ENCODE measurements at regions not wholly inside any gene's neighbourhood (a gene's known extent, or its start where the extent isn't known, plus 50 kb on each side); places are given as distances from the start of the nearest gene placed in this dataset.
A peak's percentile ranks its signal among the peaks of the same experiment; 100 is the strongest.

DNA sequence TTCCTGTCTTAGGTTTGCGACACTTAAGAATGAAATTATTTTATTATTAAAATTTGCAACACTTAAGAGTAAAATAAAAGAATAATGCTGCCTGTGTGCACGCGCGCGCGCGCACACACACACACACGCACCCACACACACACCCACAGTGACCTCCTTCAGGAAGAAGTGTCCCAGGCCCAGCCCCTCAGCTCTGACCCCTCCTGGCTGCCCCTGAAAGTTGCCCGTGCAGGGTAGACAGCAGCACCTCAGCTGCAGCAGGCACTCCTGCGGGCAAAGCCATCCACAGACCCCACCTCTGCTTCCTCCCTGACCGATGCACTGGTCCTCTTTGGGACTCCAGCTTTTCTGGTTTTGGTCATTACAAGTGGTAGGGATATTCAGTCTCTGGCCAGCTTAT lies 478.2 kb downstream of the NTRK3 start:
- Histone ChIP-seq H3K9me3 (ENCODE audit: control insufficient read depth in 2 of 2, insufficient read depth in 1 of 2, low read depth in 1 of 2, low read length in 1 of 2) (no peaks in the 10 kb centered on the region), H3K4me1 (ENCODE audit: control insufficient read depth in 3 of 3, insufficient read depth in 2 of 3, low read depth in 1 of 3, low read length in 2 of 3) (no peaks in the 10 kb centered on the region), H3K27me3 (ENCODE audit: control insufficient read depth in 3 of 3, insufficient read depth in 3 of 3, low read length in 3 of 3) (no peaks in the 10 kb centered on the region), H3K4me3 (ENCODE audit: low read depth in 1 of 3, low read length in 3 of 3) (no peak overlapping the region), H3K36me3 (ENCODE audit: control insufficient read depth in 3 of 3, insufficient read depth in 2 of 3, low read depth in 1 of 3, low read length in 3 of 3) (no peaks in the 10 kb centered on the region), H3K27ac (ENCODE audit: low read depth in 1 of 3, low read length in 2 of 3) (no peak overlapping the region)
- FAIRE-seq (no peak), DNase-seq (no peak)
- WGBS, 3 donors, result 73 to 87% (median 84%) methylated on average over 11 of the region's 11 CpGs

GRCh38 chr15:87777054-87777561 lies 479.4 kb downstream of the NTRK3 start:
- Histone ChIP-seq H3K27me3 (ENCODE audit: control insufficient read depth in 3 of 3, insufficient read depth in 3 of 3, low read length in 3 of 3) (no peaks in the 10 kb centered on the region), H3K27ac (ENCODE audit: low read depth in 1 of 3, low read length in 2 of 3) (no peak overlapping the region), H3K36me3 (ENCODE audit: control insufficient read depth in 3 of 3, insufficient read depth in 2 of 3, low read depth in 1 of 3, low read length in 3 of 3) (no peaks in the 10 kb centered on the region), H3K4me1 (ENCODE audit: control insufficient read depth in 3 of 3, insufficient read depth in 2 of 3, low read depth in 1 of 3, low read length in 2 of 3) (no peaks in the 10 kb centered on the region), H3K9me3 (ENCODE audit: control insufficient read depth in 2 of 2, insufficient read depth in 1 of 2, low read depth in 1 of 2, low read length in 1 of 2) (no peaks in the 10 kb centered on the region), H3K4me3 (ENCODE audit: low read depth in 1 of 3, low read length in 3 of 3) (no peak overlapping the region)
- no peak for FAIRE-seq
- DNase-seq, result no peak
- WGBS, 3 donors, result 67 to 72% (median 71%) methylated on average over 3 of the region's 3 CpGs

GRCh38 chr15:87767516-87767915 lies 489.0 kb downstream of the NTRK3 start:
- WGBS, 3 donors, result 83 to 91% (median 86%) methylated on average over 3 of the region's 3 CpGs
- H3K4me1 ChIP-seq (ENCODE audit: control insufficient read depth in 3 of 3, insufficient read depth in 2 of 3, low read depth in 1 of 3, low read length in 2 of 3), result no peaks in the 10 kb centered on the region

DNA sequence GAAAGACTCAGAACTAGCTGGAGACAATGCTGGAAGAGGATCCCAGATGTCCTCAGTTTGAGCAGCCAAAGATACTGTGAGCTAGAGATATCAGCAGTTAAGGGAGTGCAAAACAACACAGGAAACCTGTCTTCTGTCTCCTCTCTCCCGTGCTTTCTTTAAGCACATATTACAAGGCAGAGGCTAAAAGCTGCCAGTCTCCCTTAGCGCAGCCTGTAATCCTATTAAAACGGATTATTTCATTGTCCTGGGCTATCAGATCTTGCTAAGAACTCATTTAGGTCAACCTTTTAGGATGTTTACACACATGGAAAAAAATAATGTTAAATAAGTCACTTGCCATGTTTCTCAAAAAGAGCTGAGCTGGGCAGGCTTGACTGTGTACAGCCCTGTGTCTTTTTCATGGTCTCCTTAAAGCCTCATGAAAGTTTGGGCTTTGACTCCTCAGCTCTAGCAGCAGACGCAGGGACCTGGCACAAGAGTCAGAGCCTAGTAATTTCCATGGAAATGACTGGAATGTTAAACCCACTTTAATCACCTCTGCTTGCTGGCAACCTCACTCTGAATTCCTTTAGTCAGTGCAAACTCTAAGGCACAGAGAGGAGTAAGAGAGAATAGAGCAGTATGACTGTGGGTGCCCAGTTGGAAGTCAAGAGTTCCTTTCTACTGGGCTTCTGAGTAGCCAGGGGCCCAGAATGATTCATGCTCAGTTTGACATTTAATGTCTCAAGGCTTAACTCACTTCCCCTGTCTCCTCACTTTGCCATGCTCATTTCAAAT lies 491.9 kb downstream of the NTRK3 start:
- 68 to 71% (median 69%) methylated on average over 4 of the region's 4 CpGs for WGBS, 3 donors
- H3K27ac ChIP-seq (ENCODE audit: low read depth in 1 of 3, low read length in 2 of 3), result no peak overlapping the region
- H3K9me3 ChIP-seq (ENCODE audit: control insufficient read depth in 2 of 2, insufficient read depth in 1 of 2, low read depth in 1 of 2, low read length in 1 of 2), result no peaks in the 10 kb centered on the region
- DNase-seq, result no peak
- no peaks in the 10 kb centered on the region for H3K4me1 ChIP-seq (ENCODE audit: control insufficient read depth in 3 of 3, insufficient read depth in 2 of 3, low read depth in 1 of 3, low read length in 2 of 3)
- H3K36me3 ChIP-seq (ENCODE audit: control insufficient read depth in 3 of 3, insufficient read depth in 2 of 3, low read depth in 1 of 3, low read length in 3 of 3), result no peaks in the 10 kb centered on the region
- no peak for FAIRE-seq
- H3K27me3 ChIP-seq (ENCODE audit: control insufficient read depth in 3 of 3, insufficient read depth in 3 of 3, low read length in 3 of 3), result no peaks in the 10 kb centered on the region
- H3K4me3 ChIP-seq (ENCODE audit: low read depth in 1 of 3, low read length in 3 of 3), result no peak overlapping the region

More at GRCh38 chr15:87767516-87767915, 489.0 kb downstream of the NTRK3 start:
- Histone ChIP-seq H3K4me3 (ENCODE audit: low read depth in 1 of 3, low read length in 3 of 3) (no peak overlapping the region), H3K36me3 (ENCODE audit: control insufficient read depth in 3 of 3, insufficient read depth in 2 of 3, low read depth in 1 of 3, low read length in 3 of 3) (no peaks in the 10 kb centered on the region), H3K9me3 (ENCODE audit: control insufficient read depth in 2 of 2, insufficient read depth in 1 of 2, low read depth in 1 of 2, low read length in 1 of 2) (no peaks in the 10 kb centered on the region), H3K27me3 (ENCODE audit: control insufficient read depth in 3 of 3, insufficient read depth in 3 of 3, low read length in 3 of 3) (no peaks in the 10 kb centered on the region), H3K27ac (ENCODE audit: low read depth in 1 of 3, low read length in 2 of 3) (no peak overlapping the region)
- FAIRE-seq, result no peak
- DNase-seq, result no peak

DNA sequence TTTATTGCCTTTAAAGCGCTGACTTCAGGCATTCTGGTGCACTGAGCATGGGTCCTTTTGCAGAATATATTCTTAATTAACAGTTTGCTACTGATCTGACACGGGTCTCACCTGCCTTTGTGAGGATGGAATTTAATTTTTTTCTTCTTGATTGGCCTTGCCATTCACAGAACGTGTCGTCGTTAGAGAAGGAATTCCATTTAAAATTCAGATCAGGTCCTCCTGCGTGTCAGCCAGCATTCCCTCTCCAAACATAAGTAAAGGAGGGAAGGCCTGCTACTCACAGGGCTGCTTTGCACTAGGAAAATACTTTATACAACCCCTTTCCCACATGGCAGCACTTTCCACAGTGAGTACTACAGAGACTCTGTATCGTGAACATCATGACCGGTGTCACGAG lies 492.7 kb downstream of the NTRK3 start:
- FAIRE-seq (no peak), DNase-seq (no peak)
- H3K27me3 ChIP-seq (ENCODE audit: control insufficient read depth in 3 of 3, insufficient read depth in 3 of 3, low read length in 3 of 3), result no peaks in the 10 kb centered on the region
- no peak overlapping the region for H3K4me3 ChIP-seq (ENCODE audit: low read depth in 1 of 3, low read length in 3 of 3)
- no peak overlapping the region for H3K27ac ChIP-seq (ENCODE audit: low read depth in 1 of 3, low read length in 2 of 3)
- H3K36me3 ChIP-seq (ENCODE audit: control insufficient read depth in 3 of 3, insufficient read depth in 2 of 3, low read depth in 1 of 3, low read length in 3 of 3), result no peaks in the 10 kb centered on the region
- no peaks in the 10 kb centered on the region for H3K4me1 ChIP-seq (ENCODE audit: control insufficient read depth in 3 of 3, insufficient read depth in 2 of 3, low read depth in 1 of 3, low read length in 2 of 3)
- H3K9me3 ChIP-seq (ENCODE audit: control insufficient read depth in 2 of 2, insufficient read depth in 1 of 2, low read depth in 1 of 2, low read length in 1 of 2), result no peaks in the 10 kb centered on the region
- WGBS, 3 donors, result 86 to 88% (median 88%) methylated on average over 9 of the region's 9 CpGs

- WGBS, 3 donors, result 53 to 61% (median 56%) methylated on average over 4 of the region's 4 CpGs
- H3K27me3 ChIP-seq (ENCODE audit: control insufficient read depth in 3 of 3, insufficient read depth in 3 of 3, low read length in 3 of 3), result no peaks in the 10 kb centered on the region
- peak overlapping the region in 1 of 3 donors; percentile 45 for H3K27ac ChIP-seq (ENCODE audit: low read depth in 1 of 3, low read length in 2 of 3)
- H3K9me3 ChIP-seq (ENCODE audit: control insufficient read depth in 2 of 2, insufficient read depth in 1 of 2, low read depth in 1 of 2, low read length in 1 of 2), result no peaks in the 10 kb centered on the region
- no peak overlapping the region for H3K4me3 ChIP-seq (ENCODE audit: low read depth in 1 of 3, low read length in 3 of 3)
- no peaks in the 10 kb centered on the region for H3K4me1 ChIP-seq (ENCODE audit: control insufficient read depth in 3 of 3, insufficient read depth in 2 of 3, low read depth in 1 of 3, low read length in 2 of 3)
- FAIRE-seq (no peak), DNase-seq (no peak)
- no peaks in the 10 kb centered on the region for H3K36me3 ChIP-seq (ENCODE audit: control insufficient read depth in 3 of 3, insufficient read depth in 2 of 3, low read depth in 1 of 3, low read length in 3 of 3)
These were observed 494.6 kb downstream of the NTRK3 start for GRCh38 chr15:87761736-87762509.

DNA sequence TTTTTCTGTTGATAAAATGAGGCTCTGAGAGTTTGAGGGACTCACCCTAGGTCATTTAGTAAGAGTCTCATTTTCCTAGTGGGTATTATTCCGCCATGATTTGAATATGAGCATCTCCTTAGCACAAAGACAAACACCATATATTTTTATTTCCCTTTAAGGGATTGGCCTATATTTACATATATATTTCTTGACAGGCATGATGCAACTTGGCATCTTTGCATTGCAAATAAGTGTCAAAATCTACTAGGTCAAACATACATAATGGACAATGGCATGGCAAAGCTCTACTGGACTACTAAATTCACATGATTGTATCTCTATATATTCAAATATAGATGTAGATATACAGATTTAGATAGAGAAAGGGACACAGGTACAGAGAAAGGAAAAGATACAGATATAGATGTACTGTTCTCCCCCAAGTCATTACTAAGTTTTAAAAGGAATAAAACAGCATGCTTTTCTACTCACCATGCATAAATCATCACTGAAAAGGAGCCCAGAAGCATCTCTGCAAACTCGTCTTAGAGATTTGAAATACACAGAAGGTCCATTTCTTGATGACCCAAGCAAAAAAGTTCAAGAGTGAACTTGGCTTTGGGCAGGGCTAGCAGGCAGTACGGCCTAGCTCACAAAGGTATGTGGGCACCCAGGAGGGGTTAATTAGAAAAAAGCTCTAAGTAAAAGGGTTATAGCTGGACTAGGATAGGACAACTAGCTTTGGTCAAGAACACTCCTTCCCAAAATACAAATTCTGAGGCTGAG lies 495.8 kb downstream of the NTRK3 start:
- 87 to 96% (median 87%) methylated on average over 3 of the region's 3 CpGs for WGBS, 3 donors
- H3K36me3 ChIP-seq (ENCODE audit: control insufficient read depth in 3 of 3, insufficient read depth in 2 of 3, low read depth in 1 of 3, low read length in 3 of 3), result no peaks in the 10 kb centered on the region

DNA sequence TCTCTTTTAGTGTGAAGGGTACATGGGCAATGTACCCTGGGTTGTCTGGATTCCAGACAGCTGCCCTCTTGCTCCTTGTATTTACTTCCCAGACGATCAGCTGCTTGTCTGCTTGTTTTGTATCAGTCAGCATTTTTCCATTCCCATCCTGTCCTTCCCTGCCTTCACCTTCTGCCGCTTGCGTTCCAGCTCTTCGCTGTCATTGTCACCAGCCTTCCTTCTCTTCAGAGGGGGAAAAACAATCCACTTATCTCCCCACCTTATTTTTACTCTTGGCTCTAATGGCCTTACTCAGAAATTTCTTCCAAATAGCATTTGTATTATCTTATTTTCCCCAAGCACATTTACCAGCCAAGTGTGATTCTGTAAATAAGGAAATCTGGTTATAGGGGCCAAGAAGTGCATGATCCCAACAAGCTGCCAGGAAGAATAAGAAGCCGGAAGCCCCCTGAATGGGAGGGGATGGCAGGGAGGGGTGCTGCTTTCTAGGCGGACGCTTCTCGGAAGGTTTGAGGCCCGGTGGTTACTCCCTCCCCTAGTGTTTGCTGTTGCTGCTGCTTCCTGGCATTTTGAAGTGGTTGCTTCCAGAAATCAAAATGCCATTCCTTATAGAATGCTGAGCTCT lies 497.6 kb downstream of the NTRK3 start:
- H3K4me1 ChIP-seq (ENCODE audit: control insufficient read depth in 3 of 3, insufficient read depth in 2 of 3, low read depth in 1 of 3, low read length in 2 of 3), result no peaks in the 10 kb centered on the region
- 70 to 83% (median 78%) methylated on average over 9 of the region's 9 CpGs for WGBS, 3 donors
- H3K27ac ChIP-seq (ENCODE audit: low read depth in 1 of 3, low read length in 2 of 3), result no peak overlapping the region
- no peaks in the 10 kb centered on the region for H3K36me3 ChIP-seq (ENCODE audit: control insufficient read depth in 3 of 3, insufficient read depth in 2 of 3, low read depth in 1 of 3, low read length in 3 of 3)
- FAIRE-seq (no peak), DNase-seq (no peak)
- H3K4me3 ChIP-seq (ENCODE audit: low read depth in 1 of 3, low read length in 3 of 3), result no peak overlapping the region
- H3K27me3 ChIP-seq (ENCODE audit: control insufficient read depth in 3 of 3, insufficient read depth in 3 of 3, low read length in 3 of 3), result no peaks in the 10 kb centered on the region
- H3K9me3 ChIP-seq (ENCODE audit: control insufficient read depth in 2 of 2, insufficient read depth in 1 of 2, low read depth in 1 of 2, low read length in 1 of 2), result no peaks in the 10 kb centered on the region

More for the DNA sequence above, 495.8 kb downstream of the NTRK3 start:
- FAIRE-seq (no peak), DNase-seq (no peak)
- Histone ChIP-seq H3K9me3 (ENCODE audit: control insufficient read depth in 2 of 2, insufficient read depth in 1 of 2, low read depth in 1 of 2, low read length in 1 of 2) (no peaks in the 10 kb centered on the region), H3K27ac (ENCODE audit: low read depth in 1 of 3, low read length in 2 of 3) (no peak overlapping the region), H3K27me3 (ENCODE audit: control insufficient read depth in 3 of 3, insufficient read depth in 3 of 3, low read length in 3 of 3) (no peaks in the 10 kb centered on the region), H3K4me3 (ENCODE audit: low read depth in 1 of 3, low read length in 3 of 3) (no peak overlapping the region), H3K4me1 (ENCODE audit: control insufficient read depth in 3 of 3, insufficient read depth in 2 of 3, low read depth in 1 of 3, low read length in 2 of 3) (no peaks in the 10 kb centered on the region)
